GM18508 (cell line): ENCODE measurements at regions not wholly inside any gene's neighbourhood (a gene's known extent, or its start where the extent isn't known, plus 50 kb on each side); places are given as distances from the start of the nearest gene placed in this dataset.
"Not testable (repeated sequence)": the region's sequence is repeated elsewhere in the genome, so short reads cannot be mapped to it uniquely, and the experiment has no call there.

Experiments used
- ATAC-seq: cut with Tn5 transposase; IDR thresholded peaks from one replicate; pipeline ENCODE4 v1.9.1; 2021; ENCODE audit warnings: moderate number of reproducible peaks; ENCODE audit not compliant: insufficient read depth, unreplicated experiment

GRCh38 chr4:66270356-66270755, 600.1 kb upstream of the EPHA5 start:
- ATAC-seq: not testable (repeated sequence)

GRCh38 chr4:66266554-66266953, 596.3 kb upstream of the EPHA5 start:
- not testable (repeated sequence) for ATAC-seq

- ATAC-seq: no peak
Measured at GRCh38 chr4:66266035-66266434, 595.7 kb upstream of the EPHA5 start.

GRCh38 chr4:66252291-66252690, 582.0 kb upstream of the EPHA5 start:
- no peak for ATAC-seq

GRCh38 chr4:66246643-66247042, 576.4 kb upstream of the EPHA5 start:
- no peak for ATAC-seq

DNA sequence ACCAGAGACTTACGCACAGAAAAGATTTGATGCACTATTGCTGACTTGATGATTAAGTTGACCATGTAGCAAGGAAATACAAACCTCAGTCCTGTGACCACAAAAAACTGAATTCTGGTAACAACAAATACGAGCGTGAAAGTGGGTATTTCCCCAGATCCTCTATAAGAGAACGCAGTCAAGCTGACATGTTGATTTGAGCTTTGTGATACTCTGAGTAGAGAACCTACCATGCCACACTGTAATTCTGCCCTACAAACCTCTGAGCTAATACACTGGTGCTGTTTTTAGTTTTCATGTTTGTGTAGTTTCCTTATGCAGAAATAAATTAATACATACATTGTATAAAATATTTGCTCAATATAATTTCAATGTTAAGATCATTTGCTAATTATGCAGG, 565.6 kb upstream of the EPHA5 start:
- ATAC-seq: no peak

DNA sequence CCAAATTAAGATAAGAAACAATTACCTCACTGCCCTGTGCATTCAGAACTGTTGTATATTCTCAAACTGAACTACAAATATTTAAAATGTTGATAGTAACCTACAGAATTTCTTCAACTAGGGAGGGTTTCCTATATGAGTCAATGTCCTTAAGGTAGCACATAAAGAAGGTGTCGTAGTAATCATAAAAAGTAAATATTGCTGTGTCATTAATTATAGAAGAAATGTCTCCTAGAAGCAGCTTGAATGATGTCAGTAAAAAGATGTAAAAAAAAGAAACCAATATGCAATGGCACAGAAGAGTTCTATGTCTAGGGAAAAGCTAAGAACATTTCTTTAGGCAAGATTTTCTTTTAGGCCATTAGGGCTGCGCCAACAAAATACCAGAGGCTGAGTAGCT, 559.6 kb upstream of the EPHA5 start:
- no peak for ATAC-seq

GRCh38 chr4:66225539-66225938, 555.2 kb upstream of the EPHA5 start:
- ATAC-seq: no peak

GRCh38 chr4:66223068-66223703, 552.9 kb upstream of the EPHA5 start:
- ATAC-seq: no peak

DNA sequence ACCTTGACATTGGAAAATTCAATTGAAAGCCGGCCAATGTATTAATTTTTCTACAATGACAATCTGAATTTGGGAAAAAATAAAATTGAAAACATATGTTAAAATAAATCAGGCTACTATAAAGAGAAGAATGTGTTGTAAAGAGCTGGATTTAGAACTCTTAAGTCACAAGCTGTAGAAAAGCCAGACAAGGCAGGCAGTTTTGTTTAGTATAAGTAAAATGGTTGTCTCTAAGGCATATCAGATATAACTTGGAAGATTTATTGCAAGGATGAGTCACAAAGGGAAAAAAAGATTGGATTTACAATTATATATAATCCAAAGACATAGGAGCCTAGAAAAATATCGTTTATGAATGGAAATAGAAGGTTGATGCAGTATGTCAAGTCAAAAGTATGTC, 549.1 kb upstream of the EPHA5 start:
- ATAC-seq: no peak

DNA sequence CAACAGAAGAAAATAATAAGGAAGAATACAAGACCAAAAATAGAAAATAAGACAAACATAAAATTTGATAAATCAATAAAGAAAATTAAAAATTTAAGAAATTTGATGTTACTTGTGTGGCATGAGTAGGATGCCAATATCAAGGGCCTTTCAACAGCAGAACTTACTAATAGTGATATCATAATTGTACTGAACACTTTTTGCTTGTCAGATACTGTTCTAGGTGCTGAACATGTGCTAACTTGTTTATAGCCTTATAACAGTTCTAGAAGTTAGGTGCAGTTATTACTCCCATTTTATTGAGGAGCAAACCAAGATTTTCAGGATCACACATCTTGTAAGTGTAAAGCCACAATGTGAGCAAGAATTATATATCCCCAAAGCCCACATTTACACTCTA, 546.0 kb upstream of the EPHA5 start:
- ATAC-seq: no peak

GRCh38 chr4:66212489-66212888, 542.2 kb upstream of the EPHA5 start:
- ATAC-seq: no peak

GRCh38 chr4:66204534-66205247, 534.4 kb upstream of the EPHA5 start:
- no peak for ATAC-seq

DNA sequence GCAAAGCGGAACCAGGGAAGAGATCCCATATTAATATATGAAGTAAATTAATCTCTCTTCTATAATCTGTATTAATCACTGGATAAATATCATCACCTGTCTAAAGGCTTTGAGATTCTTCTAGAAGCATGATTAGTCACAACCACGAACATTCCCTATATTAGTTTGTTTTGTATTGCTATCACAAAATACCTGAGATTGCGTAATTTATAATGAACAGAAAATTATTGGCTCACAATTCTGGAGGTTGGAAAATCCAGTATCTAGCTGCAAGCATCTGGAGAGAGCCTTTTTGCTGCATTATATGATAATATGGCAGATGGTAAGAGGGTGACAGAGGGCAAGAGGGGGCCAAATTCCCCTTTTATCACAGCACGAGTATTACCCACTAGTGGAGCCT, 532.6 kb upstream of the EPHA5 start:
- ATAC-seq: no peak

DNA sequence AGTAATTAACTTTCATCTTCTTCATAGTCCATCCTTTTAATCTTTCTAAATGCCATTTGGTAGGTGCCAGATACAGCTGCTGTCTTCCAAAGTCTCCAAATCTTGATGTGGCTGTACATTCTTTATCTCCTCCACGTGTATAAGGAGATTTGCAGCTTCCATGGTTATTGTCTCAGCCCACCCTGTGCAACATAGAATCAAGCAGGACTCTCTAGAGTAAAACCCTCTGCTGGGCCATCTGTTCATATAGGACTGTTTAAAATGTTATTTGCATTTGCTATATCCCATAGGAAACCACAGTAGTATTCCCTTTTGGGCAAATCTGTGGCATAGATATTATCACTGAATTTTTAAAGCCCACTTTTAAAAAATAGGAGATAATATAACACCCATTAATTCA, 527.2 kb upstream of the EPHA5 start:
- no peak for ATAC-seq

GRCh38 chr4:66193487-66193886, 523.2 kb upstream of the EPHA5 start:
- ATAC-seq: no peak

- ATAC-seq: no peak
Measured at GRCh38 chr4:66187175-66187720, 517.0 kb upstream of the EPHA5 start.

DNA sequence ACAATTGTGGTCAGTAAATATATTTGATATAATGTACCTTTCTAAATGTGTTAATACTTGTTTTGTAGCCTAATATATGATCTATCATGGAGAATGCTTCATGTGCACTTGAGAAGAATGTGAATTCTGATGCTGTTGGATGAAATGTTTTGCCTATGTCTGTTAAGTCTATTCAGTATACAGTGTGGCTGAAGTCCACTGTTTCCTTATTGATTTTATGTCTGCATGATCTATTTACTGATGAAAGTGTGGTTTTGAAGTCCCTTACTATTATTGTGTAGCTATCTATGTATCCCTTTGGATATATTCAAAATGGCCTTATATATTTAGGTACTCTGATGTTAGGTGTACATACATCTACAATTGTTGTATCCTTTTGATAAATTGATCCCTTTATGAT, 515.8 kb upstream of the EPHA5 start:
- ATAC-seq: no peak

- no peak for ATAC-seq
Measured at GRCh38 chr4:66182636-66183035, 512.3 kb upstream of the EPHA5 start.

GRCh38 chr4:66178906-66179305, 508.6 kb upstream of the EPHA5 start:
- no peak for ATAC-seq

- ATAC-seq: no peak
Measured at GRCh38 chr4:66169341-66169740, 499.1 kb upstream of the EPHA5 start.

DNA sequence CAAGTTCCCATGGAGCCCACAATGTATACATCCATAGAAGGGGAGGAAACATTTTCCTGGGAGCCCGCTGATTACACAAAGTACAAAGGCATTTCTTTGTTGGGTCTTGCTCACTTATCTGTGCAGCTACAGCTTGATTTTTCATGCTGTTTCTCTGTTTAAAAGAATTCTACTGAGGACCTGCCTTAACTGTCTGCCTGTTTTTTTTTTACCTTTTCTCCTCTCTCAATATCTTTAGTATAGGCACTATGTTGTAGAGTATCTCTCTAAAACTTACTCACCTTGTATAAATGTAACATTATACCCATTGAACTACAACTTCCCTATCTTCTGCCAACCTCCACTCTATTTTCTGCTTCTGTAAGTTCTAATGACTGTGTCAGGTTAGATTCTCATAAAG, 494.6 kb upstream of the EPHA5 start:
- ATAC-seq: no peak
